ENCODE measurements at regions not wholly inside any gene's neighbourhood (a gene's known extent, or its start where the extent isn't known, plus 50 kb on each side); places are given as distances from the start of the nearest gene placed in this dataset.

DNA sequence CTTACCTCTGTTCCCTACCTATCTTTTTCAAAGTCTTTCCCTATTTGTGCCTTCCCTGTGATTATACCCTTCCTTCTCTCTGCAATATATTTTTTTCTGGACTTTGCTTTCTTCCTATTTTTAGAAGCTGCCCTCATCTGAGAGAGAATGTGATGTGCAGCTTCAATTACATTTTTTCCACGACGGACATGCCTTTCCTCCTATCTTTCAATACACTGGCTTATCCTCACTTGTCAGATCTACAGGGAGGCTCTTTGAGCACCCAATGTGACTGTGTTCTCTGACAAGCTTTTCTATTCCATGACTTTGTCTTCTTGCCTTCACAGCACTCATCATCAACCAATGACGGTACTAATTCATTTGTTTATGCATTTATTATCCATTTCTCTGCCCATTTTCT, 227.9 kb upstream of the CLINT1 start:
- Histone ChIP-seq H3K9me3 (ENCODE audit: control insufficient read depth, insufficient read depth, low read length) (no peaks in the 10 kb centered on the region), H3K4me1 (ENCODE audit: control insufficient read depth, insufficient read depth, low read length) (no peaks in the 10 kb centered on the region), H3K4me3 (ENCODE audit: low read depth, low read length) (no peak overlapping the region), H3K27me3 (ENCODE audit: control insufficient read depth, insufficient read depth, low read length) (no peaks in the 10 kb centered on the region), H3K36me3 (ENCODE audit: control insufficient read depth, insufficient read depth, low read length) (no peaks in the 10 kb centered on the region), H3K27ac (ENCODE audit: low read depth, low read length) (no peak overlapping the region)
- DNase-seq (ENCODE audit: low read depth in 4 of 6, low spot score in 6 of 6) = no peak
- 50% methylated on average over 2 of the region's 3 CpGs for whole genome bisulfite sequencing (ENCODE audit: insufficient coverage)

GRCh38 chr5:158084292-158084691, 225.3 kb upstream of the CLINT1 start:
- H3K4me3 ChIP-seq (ENCODE audit: low read depth, low read length) = no peak overlapping the region
- no peak overlapping the region for H3K27ac ChIP-seq (ENCODE audit: low read depth, low read length)
- 100% methylated on average over 1 of the region's 4 CpGs for WGBS (ENCODE audit: insufficient coverage)
- no peaks in the 10 kb centered on the region for H3K4me1 ChIP-seq (ENCODE audit: control insufficient read depth, insufficient read depth, low read length)
- no peak for DNase-seq (ENCODE audit: low read depth in 4 of 6, low spot score in 6 of 6)
- H3K36me3 ChIP-seq (ENCODE audit: control insufficient read depth, insufficient read depth, low read length) = no peaks in the 10 kb centered on the region
- no peaks in the 10 kb centered on the region for H3K27me3 ChIP-seq (ENCODE audit: control insufficient read depth, insufficient read depth, low read length)
- no peaks in the 10 kb centered on the region for H3K9me3 ChIP-seq (ENCODE audit: control insufficient read depth, insufficient read depth, low read length)

- H3K4me3 ChIP-seq (ENCODE audit: low read depth, low read length) = no peak overlapping the region
- no peak overlapping the region for H3K27ac ChIP-seq (ENCODE audit: low read depth, low read length)
- 100% methylated on average over 1 of the region's 2 CpGs for WGBS (ENCODE audit: insufficient coverage)
- H3K36me3 ChIP-seq (ENCODE audit: control insufficient read depth, insufficient read depth, low read length) = no peaks in the 10 kb centered on the region
- no peaks in the 10 kb centered on the region for H3K4me1 ChIP-seq (ENCODE audit: control insufficient read depth, insufficient read depth, low read length)
- H3K27me3 ChIP-seq (ENCODE audit: control insufficient read depth, insufficient read depth, low read length) = no peaks in the 10 kb centered on the region
- no peaks in the 10 kb centered on the region for H3K9me3 ChIP-seq (ENCODE audit: control insufficient read depth, insufficient read depth, low read length)
- no peak for DNase-seq (ENCODE audit: low read depth in 4 of 6, low spot score in 6 of 6)
Observed at GRCh38 chr5:158082696-158083287, 223.8 kb upstream of the CLINT1 start.

- Histone ChIP-seq H3K4me3 (ENCODE audit: low read depth, low read length) (no peak overlapping the region), H3K4me1 (ENCODE audit: control insufficient read depth, insufficient read depth, low read length) (no peaks in the 10 kb centered on the region), H3K36me3 (ENCODE audit: control insufficient read depth, insufficient read depth, low read length) (no peaks in the 10 kb centered on the region), H3K9me3 (ENCODE audit: control insufficient read depth, insufficient read depth, low read length) (no peaks in the 10 kb centered on the region), H3K27me3 (ENCODE audit: control insufficient read depth, insufficient read depth, low read length) (no peaks in the 10 kb centered on the region), H3K27ac (ENCODE audit: low read depth, low read length) (no peak overlapping the region)
- 43% methylated on average over 1 of the region's 1 CpG for WGBS (ENCODE audit: insufficient coverage)
- no peak for DNase-seq (ENCODE audit: low read depth in 4 of 6, low spot score in 6 of 6)
Observed at GRCh38 chr5:158080112-158080511, 221.2 kb upstream of the CLINT1 start.

- H3K4me1 ChIP-seq (ENCODE audit: control insufficient read depth, insufficient read depth, low read length) = no peaks in the 10 kb centered on the region
- H3K27ac ChIP-seq (ENCODE audit: low read depth, low read length) = no peak overlapping the region
- WGBS (ENCODE audit: insufficient coverage) = 75% methylated on average over 5 of the region's 5 CpGs
- H3K4me3 ChIP-seq (ENCODE audit: low read depth, low read length) = no peak overlapping the region
- no peaks in the 10 kb centered on the region for H3K36me3 ChIP-seq (ENCODE audit: control insufficient read depth, insufficient read depth, low read length)
- no peaks in the 10 kb centered on the region for H3K27me3 ChIP-seq (ENCODE audit: control insufficient read depth, insufficient read depth, low read length)
- no peaks in the 10 kb centered on the region for H3K9me3 ChIP-seq (ENCODE audit: control insufficient read depth, insufficient read depth, low read length)
- DNase-seq (ENCODE audit: low read depth in 4 of 6, low spot score in 6 of 6) = no peak
Observed at GRCh38 chr5:158079097-158079496, 220.2 kb upstream of the CLINT1 start.

GRCh38 chr5:158074992-158075769, 216.2 kb upstream of the CLINT1 start:
- Histone ChIP-seq H3K4me3 (ENCODE audit: low read depth, low read length) (peak overlapping the region; percentile 21), H3K36me3 (ENCODE audit: control insufficient read depth, insufficient read depth, low read length) (no peaks in the 10 kb centered on the region), H3K9me3 (ENCODE audit: control insufficient read depth, insufficient read depth, low read length) (no peaks in the 10 kb centered on the region), H3K27me3 (ENCODE audit: control insufficient read depth, insufficient read depth, low read length) (no peaks in the 10 kb centered on the region), H3K4me1 (ENCODE audit: control insufficient read depth, insufficient read depth, low read length) (no peaks in the 10 kb centered on the region), H3K27ac (ENCODE audit: low read depth, low read length) (peak overlapping the region; percentile 26)
- DNase-seq (ENCODE audit: low read depth in 4 of 6, low spot score in 6 of 6) = peak; percentile 50 to 95 (median 68)
- WGBS (ENCODE audit: insufficient coverage) = 0% methylated on average over 1 of the region's 12 CpGs

- no peak overlapping the region for H3K27ac ChIP-seq (ENCODE audit: low read depth, low read length)
- no peaks in the 10 kb centered on the region for H3K36me3 ChIP-seq (ENCODE audit: control insufficient read depth, insufficient read depth, low read length)
- no peaks in the 10 kb centered on the region for H3K4me1 ChIP-seq (ENCODE audit: control insufficient read depth, insufficient read depth, low read length)
- H3K9me3 ChIP-seq (ENCODE audit: control insufficient read depth, insufficient read depth, low read length) = no peaks in the 10 kb centered on the region
- no CpG with 5 or more reads among the region's 2 CpGs for WGBS (ENCODE audit: insufficient coverage)
- no peak overlapping the region for H3K4me3 ChIP-seq (ENCODE audit: low read depth, low read length)
- no peak for DNase-seq (ENCODE audit: low read depth in 4 of 6, low spot score in 6 of 6)
- H3K27me3 ChIP-seq (ENCODE audit: control insufficient read depth, insufficient read depth, low read length) = no peaks in the 10 kb centered on the region
Observed at GRCh38 chr5:158074597-158074991, 215.6 kb upstream of the CLINT1 start.

DNA sequence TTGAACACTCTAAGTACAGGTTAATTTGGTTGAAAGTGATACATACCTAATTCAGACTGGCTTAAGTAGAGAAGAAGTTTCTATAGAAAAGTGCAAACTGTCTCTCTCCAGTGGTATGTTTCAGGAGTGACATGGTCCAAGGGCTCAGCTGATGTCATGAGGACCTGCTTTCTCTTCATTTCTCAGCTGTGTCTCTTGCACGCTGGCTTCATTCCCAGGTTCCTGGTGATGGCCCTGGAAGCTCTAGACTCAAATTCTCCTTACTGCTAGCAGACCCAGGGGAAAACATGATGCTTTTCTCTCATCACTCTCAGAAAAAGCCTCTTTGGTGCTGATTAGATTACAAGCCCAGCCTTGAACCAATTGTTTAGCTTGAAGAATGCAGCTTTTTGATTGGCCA, 211.9 kb upstream of the CLINT1 start:
- Histone ChIP-seq H3K4me1 (ENCODE audit: control insufficient read depth, insufficient read depth, low read length) (no peaks in the 10 kb centered on the region), H3K27me3 (ENCODE audit: control insufficient read depth, insufficient read depth, low read length) (no peaks in the 10 kb centered on the region), H3K4me3 (ENCODE audit: low read depth, low read length) (no peak overlapping the region), H3K27ac (ENCODE audit: low read depth, low read length) (no peak overlapping the region), H3K9me3 (ENCODE audit: control insufficient read depth, insufficient read depth, low read length) (no peaks in the 10 kb centered on the region), H3K36me3 (ENCODE audit: control insufficient read depth, insufficient read depth, low read length) (no peaks in the 10 kb centered on the region)
- DNase-seq (ENCODE audit: low read depth in 4 of 6, low spot score in 6 of 6) = no peak
- 88% methylated on average over 1 of the region's 1 CpG for WGBS (ENCODE audit: insufficient coverage)

- Histone ChIP-seq H3K36me3 (ENCODE audit: control insufficient read depth, insufficient read depth, low read length) (no peaks in the 10 kb centered on the region), H3K27me3 (ENCODE audit: control insufficient read depth, insufficient read depth, low read length) (no peaks in the 10 kb centered on the region), H3K4me3 (ENCODE audit: low read depth, low read length) (no peak overlapping the region), H3K4me1 (ENCODE audit: control insufficient read depth, insufficient read depth, low read length) (no peaks in the 10 kb centered on the region), H3K9me3 (ENCODE audit: control insufficient read depth, insufficient read depth, low read length) (no peaks in the 10 kb centered on the region), H3K27ac (ENCODE audit: low read depth, low read length) (no peak overlapping the region)
- DNase-seq (ENCODE audit: low read depth in 4 of 6, low spot score in 6 of 6) = no peak
- 92% methylated on average over 2 of the region's 2 CpGs for WGBS (ENCODE audit: insufficient coverage)
Observed at GRCh38 chr5:158069838-158070237, 210.9 kb upstream of the CLINT1 start.

GRCh38 chr5:158068964-158069363, 210.0 kb upstream of the CLINT1 start:
- no CpG with 5 or more reads among the region's 4 CpGs for WGBS (ENCODE audit: insufficient coverage)
- H3K9me3 ChIP-seq (ENCODE audit: control insufficient read depth, insufficient read depth, low read length) = no peaks in the 10 kb centered on the region
- no peak overlapping the region for H3K27ac ChIP-seq (ENCODE audit: low read depth, low read length)
- no peak overlapping the region for H3K4me3 ChIP-seq (ENCODE audit: low read depth, low read length)
- H3K27me3 ChIP-seq (ENCODE audit: control insufficient read depth, insufficient read depth, low read length) = no peaks in the 10 kb centered on the region
- DNase-seq (ENCODE audit: low read depth in 4 of 6, low spot score in 6 of 6) = no peak
- H3K36me3 ChIP-seq (ENCODE audit: control insufficient read depth, insufficient read depth, low read length) = no peaks in the 10 kb centered on the region
- no peaks in the 10 kb centered on the region for H3K4me1 ChIP-seq (ENCODE audit: control insufficient read depth, insufficient read depth, low read length)

Data from spinal cord (tissue), 9 donors.